HK-2 (cell line): ENCODE measurements at regions not wholly inside any gene's neighbourhood (a gene's known extent, or its start where the extent isn't known, plus 50 kb on each side); places are given as distances from the start of the nearest gene placed in this dataset.
A peak's percentile ranks its signal among the peaks of the same experiment; 100 is the strongest.

Experiments
- DNase-seq: peaks from one replicate; pipeline ENCODE4 v3.0.0-alpha.2; 2018; ENCODE audit not compliant: unreplicated experiment

DNA sequence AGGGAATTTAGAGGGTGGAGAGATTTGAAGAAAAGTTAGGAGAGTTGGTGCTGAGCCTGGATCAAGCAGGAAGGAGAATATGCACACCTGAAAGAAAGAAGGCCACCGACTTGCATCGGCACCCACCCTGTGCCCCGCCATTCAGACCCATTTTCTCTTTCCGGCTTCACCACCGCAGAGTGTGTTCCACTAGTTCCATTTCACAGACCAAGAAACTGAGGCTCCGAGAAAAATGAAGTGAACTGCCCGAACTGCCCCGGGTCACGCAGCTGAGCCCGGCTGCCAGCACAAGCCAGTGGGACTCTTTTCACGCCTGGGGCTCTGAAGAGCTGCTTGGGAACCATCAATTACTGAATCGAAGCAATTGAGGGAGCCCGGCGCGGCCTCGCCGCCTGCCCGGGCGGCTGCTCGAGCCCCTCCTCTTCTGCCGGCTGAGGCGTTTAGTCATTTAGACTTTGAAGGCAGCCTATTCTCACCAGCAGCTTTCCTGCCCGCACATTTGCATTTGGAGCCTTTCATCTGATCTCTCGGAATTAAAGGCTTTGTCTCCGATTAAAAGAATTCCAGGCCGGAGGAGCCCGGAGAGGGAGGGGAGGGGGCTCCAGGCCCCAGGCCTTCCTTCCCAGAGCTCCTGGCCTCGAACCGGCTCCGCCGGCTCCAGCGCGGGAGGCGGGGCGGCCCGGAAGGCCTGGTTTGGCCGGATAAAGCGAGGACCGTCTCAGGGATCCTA lies 140.2 kb upstream of the PJA1 start:
- DNase-seq, result no peak

DNA sequence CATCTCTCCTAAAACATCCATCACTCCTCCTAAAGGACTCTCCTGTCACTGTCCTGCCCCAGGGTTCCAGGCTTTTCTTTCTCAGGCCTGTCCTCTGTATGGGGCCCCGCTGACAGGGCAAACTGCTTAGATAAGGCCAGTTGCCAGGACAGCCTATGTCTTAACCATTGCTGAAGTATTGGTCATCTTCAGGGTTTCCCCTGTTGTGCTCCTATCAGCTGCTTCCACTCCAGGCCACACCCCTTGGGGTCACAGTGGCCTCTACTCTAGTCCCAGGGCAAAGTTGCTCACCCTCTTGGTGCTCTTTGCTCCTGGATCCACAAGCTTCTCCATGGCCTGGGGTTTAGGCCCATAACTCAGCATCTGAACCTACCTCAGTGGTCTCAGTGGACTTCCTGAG lies 138.0 kb upstream of the PJA1 start:
- DNase-seq, result no peak

DNA sequence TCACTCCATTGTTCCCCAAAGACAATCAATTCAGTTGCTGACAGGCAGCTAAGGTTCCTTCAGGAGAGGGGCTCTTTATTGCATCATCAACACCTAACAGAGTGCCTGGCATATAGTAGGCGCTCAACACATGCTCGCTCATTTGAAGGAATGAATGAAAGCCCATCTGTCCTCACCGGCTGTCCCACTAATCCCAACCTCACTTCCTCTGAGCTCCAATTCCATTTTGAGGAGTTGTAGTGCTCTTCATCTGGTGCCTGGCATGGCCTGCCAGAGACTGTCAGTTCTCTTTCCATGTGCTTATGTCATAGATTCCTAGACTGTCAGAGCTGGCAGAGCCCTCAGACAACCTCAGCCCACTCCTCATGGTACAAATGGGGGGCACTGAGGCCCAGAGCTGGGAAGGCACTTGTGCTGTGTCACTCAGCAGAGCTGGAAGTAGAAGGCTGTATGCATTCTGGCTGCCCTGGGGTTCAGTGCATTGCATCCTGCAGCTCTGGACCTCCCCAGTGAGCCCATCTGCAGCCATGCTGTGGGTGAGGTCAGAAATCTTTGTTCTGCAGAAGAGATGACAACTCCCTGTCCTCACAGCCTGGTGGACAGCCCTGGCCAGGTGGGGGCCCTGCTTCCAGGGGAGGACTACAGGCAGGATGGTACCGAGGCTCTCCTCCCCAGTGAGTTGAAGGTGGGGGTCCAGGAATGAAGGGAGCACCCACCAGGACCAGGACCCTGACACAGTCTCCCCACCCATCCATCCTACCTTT lies 134.9 kb upstream of the PJA1 start:
- no peak for DNase-seq

DNA sequence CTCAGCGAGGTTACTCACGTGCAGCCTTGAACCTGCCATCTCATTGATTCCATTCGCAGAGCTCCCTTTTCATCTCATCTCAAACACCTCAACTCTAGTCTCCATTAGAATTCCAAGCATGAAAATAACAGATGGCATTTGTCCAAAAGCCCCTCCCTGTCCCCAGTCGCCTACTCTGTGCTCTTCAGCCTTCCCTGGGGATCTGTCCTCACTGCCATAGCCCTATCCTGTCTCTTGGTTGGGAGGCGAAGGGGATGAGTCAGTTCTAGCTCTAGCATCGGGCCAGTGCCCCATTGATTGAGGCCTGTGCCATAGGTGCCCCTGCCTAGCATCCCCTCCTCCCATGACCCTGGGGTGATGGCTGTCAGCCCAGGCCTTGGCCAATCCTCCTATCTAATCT lies 134.0 kb upstream of the PJA1 start:
- DNase-seq, result no peak

DNA sequence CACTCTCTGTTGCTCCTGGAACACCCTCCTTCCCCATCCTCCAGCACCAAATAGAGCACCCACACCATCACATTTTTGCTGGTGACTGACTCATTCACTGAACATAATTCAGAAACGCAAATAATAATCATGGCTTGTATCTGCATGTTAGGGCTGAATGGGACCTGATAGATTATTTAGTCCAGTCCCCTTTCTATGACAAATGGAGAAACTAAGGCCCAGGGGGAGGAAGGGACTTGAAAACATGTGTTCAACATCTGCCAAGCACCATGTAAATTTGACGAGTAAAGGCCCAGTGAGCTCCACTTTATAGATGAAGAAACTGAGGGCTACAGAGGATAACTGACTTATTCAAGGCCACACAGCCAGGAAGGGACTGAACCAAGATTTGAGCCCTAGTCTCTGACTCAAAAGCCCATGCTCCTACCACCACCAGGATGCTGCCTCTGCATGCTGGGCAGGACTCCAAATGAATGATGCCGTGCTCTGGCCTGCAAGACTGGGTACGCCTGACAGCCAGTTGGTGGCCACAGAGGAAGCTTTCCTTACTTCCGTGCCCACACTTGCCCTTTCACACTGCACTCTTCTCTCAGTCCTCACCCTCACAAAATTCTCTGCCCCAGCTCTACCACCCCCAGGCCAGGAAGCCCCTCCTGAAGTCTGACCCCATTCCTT lies 133.3 kb upstream of the PJA1 start:
- DNase-seq, result no peak

DNA sequence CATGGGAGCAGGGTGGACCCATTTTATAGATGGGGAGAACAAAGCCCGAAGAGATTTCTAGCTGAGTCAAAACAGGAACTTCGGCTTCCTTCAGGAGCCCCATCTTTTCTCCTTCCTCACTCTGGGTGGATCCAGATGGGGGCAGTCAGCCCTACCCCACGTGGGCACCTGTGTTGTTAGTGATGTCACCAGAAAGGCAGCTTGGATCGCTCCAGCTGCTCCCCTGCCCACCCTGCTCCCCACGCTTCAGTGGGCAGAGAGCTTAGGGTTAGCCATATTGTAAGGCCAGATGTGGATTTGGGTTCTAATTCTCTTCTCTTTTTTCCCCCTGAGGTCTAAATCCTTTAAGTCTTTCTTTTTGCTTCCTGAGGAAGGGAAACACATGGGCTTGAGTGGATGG lies 132.3 kb upstream of the PJA1 start:
- no peak for DNase-seq

DNA sequence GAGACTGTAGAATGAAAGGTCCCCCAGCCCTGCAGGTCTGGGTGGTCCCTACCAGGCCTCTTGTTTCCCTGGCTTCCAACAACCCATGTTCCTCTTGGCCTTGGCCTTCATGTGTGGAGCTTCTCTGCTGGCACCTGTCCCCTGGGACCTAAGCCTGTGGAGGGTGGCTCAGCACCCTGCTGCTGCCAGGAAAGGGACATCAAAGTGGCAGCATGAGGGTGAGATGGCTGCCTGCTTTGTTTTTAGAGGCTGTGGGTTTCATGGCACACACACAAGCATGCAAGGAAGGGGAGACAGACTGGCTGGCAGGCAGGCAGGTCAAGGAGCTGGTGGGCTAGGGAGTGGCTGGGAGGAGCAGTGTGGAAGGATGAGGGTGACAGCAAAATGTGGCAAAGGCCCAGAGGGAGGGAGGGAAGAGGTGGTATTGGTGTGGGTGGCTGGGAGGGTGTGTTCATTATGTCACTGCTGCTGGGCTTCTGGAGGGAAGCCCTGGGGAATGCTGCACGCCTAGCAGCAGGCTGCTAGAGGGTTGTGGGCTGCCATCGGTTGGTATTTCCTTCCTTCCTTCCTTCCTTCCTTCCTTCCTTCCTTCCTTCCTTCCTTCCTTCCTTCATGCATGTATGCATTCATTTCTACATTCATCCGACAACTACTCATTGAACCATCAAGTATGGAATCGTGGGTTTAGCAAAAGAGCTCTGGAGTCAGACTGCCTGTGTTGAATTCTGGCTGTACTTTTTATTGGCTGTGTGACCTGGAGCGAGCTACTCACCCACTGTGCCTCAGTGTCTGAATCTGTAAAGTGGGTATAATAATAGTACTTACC lies 128.7 kb upstream of the PJA1 start:
- DNase-seq, result no peak

DNA sequence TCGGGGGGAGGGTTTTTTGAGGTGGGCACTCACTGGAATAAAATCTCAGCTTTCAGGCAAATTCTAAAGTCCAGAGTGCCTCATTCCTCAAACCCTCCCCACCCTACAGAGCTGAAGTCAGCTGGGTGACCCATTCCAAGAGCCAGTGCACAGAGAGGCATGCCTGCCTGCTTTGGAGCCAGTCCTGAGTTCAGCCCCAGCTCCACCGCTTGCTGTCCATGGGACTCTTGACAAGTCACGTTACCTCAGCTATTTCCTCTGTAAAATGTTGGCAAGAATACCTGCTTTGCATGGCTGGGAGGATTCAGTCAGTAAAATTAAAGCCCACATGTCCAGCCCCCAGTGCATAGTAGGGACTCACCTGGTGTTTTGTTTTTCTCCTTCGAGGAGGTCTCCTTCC lies 125.9 kb upstream of the PJA1 start:
- no peak for DNase-seq

DNA sequence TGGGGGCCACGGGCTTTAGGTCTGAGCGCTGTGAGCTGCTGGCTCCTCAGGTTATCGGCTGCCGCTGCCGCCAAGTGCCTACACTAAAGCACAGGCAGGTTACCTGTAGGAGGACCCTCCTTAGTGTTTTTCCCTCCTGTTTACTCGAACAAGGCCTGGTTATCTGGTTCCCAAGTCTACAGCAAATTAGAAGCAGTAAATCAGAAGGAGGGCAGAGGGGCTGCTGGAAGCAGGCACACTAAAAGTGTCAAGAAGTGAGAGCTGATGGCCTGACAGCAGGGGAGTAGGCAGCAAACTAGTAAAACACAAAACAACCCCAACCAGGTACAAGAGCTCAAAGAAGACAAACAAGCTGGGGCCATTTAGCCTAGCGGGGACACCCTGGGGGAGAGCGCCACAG lies 125.0 kb upstream of the PJA1 start:
- DNase-seq, result no peak

DNA sequence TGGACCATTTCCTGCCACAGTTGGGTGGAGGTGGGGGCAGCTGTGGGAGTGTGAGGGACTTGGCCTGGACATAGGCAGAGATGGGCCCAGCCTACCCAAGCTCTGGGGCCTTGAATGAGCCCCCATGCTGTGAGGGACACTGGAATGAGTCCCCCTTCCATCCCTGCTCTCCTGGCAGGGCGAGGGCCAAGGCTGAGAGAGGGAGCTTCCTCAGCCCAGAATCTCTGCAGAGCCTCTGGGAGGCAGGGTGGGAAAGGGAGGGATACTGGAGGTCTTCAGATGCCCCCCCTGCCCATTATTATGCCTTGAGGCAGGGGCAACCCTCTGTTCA lies 124.5 kb upstream of the PJA1 start:
- DNase-seq, result no peak

DNA sequence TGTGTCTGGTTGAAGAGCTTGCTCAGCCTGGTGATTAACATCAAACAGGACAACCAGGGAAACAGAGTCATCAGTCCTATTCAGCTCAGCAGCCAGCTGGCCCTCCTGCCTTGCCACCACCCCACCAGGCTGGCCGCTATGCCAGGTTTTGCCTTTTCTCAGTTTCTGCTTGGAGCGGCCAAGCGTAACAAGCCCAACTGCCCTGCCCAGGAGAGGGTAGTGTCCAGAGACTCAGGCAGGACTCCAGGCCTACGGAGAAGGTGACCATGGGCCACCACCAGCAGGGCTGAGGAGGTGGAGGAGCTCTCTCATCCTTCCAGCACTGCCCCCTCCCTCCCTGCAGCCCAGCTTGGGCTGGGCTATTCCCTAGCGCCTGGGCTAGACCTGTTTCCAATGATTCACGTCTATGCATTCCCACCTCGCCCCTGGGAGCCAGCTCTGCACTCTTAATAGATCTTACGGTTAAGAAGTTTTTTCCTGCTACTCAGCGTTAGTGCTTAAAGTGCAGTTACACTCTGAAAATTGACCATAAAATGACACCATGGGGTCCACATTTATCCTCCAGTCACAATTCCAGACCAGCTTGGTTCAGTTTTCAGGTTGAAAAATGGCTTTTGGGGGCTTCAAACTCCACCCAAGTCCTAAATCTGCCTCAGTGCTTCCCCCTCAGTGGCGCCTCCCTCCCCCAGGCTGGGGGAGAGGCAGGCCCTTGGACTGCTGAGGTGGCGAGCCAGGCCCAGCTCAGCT lies 124.0 kb upstream of the PJA1 start:
- DNase-seq, result no peak

DNA sequence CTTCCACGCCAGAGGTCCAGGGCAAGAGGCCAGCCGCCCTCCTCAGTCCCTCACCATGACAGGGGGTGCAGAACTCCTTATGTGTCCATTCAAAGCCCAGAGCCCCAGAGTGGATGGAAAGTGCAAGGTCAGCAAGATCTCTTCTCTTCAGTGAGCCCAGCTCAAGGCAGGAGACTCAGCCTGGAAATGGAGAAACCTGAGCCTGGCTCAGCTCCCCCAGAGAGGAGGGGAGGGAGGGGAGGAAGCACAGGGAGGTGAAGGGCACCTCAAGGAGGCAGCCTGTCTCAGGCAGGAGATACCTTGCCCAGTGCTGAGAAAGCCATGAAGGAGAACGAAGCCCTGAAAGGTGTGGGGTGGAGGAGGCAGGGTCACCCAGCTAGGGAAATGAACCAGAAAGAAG lies 121.8 kb upstream of the PJA1 start:
- DNase-seq, result no peak

DNA sequence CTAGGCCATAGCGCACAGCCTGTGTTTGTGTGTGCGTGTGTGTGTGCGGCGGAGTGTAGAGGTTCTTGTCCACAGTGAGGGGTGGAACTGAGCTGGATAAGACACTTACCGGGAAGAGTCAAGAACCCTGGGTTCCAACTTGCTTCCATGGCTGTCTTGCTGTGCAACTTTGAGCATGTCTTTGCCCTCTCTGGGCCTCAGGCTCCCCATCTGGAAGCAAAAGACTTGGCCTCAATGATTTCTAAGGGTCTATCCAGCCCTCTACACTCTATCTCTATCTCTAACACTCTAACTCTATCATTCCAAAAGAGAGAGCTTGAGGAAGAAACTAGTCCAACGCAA lies 121.3 kb upstream of the PJA1 start:
- DNase-seq, result no peak

DNA sequence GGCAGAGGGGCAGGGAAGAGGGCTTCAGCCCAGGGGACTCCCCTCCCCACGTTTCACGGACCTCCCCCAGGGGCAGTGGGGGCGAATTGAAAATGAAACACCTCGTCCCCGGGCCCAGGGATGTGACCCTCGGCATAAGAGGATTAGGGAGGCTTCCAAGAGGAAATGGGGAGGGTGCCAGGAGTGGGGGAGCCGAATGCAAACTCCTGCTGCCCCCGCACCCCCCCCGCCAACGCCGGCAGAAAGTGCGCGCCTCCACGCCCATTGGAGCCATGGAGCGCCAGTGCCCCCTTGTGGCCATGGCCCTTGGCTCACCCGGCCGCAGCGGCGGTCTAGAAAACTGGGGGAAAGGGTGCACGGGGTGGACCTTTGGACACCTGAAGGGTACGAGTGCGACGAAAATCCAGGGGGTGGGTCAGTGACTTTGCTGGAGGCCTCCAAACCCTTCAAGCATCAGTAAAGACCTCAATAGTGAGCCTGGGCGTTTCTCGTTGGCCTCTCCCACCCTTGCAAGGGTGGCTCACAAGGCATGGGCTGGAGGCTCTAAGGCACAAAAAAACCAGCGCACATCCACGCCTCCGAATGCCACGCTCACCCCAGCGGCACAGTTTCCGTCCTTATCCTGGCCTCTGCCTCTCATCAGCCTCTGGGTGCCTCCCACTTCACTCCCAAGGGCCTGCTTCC lies 120.8 kb upstream of the PJA1 start:
- DNase-seq, result peak; percentile 41

DNA sequence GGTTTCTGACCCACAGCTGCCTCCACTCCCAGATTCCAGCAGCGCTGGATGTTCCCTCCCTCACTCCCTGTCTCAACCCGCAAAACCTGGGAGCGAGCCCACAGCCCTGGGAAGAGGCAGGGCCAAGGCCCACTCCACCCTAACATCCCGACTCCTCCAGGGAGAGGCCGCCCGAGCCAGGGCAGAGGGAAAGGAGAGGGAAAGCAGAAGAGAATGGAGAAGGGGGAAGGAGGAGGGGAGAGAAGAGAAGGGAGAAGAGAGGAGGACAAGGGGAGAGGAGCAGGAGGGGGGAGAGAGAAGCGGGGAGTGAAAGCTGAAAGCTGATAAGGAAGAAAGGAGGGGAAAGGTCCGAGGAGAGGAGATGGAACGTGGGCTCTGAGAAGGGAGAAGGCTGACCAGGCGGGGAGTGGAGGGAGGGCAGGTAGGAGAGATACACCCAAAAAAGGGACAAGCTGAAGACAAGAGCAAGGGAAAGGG lies 120.2 kb upstream of the PJA1 start:
- no peak for DNase-seq

DNA sequence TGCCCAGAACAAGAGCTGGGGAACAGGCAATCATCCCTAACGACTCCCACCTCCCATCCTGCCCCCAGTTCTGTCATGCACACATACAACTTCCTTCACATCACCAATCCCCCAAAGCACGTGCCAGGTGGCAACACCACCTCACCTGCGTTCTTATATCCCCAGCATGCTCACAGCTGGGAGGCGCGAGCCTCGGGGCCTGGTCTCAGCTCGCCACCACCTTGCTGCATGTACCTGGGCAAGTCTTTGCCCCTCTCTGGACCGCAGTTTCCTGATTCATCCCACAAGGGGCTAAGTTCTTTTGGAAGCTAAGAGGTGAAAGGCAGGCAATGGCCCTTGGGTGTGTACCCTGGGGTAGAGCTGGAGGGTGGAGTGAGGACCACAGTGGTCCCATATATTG lies 119.2 kb upstream of the PJA1 start:
- DNase-seq, result no peak

DNA sequence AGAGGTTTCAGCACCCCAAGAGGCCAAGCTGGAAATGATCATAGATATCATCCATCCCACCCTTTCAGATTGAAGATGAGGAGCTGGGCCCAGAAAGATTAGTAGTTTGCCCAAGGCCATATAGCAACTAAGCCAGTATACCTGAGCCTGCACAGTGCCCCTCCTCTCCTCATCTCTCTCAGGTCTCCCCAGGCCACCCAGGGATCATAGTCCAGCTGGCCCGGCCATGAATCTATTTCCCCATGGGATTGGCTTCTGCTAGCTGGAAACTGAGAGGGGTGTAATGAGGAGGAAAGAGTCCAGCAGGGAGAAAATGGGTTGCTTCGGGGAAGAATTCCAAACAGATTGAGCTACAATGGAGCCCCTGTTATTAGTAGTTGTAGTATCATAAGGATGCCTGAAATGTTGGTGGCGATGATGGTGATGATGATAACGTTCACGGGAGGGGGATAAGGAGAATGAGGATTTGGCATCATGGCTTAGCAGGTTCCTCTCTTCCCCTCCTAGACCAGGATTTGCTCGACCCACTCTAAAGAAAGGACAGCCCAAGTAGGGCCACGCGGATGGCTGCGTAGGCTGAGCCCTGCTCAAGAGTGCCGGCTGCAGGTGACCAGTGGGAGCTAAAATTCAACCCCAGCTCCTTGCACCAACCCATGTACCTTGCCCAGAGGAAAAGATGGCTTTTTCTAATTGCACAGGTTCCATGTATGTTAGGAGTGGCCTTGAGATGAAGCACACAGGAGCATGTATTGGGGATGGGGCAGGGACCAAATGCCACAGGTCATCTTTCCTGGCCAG lies 117.8 kb upstream of the PJA1 start:
- no peak for DNase-seq

DNA sequence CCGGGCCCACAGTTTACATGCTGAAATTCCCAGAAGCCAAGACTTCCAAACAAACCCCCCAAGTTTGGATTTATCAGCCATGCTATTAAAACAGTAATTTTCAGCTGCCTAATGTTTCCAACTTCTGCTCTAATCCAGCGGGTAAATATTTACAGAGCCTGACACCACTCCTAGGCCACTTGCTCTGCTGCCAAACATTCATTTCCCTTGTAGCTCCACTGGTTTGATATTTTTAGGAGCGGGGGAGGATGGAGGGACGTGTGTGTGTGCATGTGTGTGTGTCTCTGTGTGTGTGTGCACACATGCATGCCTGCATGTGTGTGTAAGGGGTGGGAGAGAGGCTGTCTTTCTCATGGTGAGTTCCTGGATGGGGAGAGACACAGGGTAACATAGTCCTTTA lies 115.7 kb upstream of the PJA1 start:
- DNase-seq, result no peak

DNA sequence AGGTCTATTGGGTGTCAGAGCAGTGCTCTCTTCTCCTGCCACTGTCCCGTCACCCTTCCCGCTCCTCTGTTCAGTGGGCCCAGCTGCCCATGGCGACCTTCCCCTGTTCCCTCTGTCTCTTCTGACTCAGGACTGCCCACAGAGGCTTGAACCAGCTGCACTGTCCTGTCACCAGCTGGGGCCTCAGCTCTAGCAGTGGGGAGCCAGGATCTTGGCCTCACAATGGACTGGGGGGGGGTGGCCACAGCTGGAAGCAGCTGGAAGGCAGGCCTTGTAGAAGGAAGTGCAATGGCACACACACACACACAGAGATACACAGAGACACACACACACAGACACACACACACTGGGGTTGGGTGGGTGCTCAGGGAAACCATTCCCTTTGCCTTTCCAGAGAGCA lies 114.0 kb upstream of the PJA1 start:
- no peak for DNase-seq

DNA sequence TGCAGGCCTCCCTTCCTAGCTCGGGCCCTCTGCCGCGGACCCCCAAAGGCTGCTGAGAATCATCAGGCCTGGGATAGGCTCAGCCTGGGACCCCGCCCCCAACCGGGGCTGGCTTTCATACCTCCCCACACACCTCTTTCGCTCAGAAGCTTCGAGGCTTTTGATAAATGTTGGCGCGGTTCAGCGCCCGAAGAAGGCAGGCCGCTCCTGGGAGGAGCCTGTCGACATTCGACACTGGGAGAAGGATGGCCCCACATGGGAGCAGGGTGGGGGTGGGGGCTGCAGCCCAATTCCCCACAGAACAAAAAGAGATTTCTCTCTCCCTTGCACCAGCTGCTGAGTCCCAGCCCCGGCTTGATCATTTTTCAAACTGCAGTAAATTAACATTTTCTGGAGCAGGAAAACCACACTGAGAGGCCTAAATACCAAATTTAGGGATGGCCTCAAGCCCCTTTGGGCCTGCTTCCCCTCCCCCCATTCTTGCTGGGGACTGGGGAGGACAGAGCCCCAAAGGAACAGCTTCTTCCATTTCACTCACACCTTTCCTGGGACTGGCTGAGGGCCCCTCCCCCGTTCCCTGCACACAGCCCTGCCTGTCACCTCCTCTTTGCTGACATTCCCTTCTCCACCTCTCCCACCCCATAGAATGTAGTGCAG lies 112.9 kb upstream of the PJA1 start:
- DNase-seq, result no peak
